NCI-H1694 treated with DMSO at 0.1 percent for 48 hours (cell line): ENCODE measurements at regions not wholly inside any gene's neighbourhood (a gene's known extent, or its start where the extent isn't known, plus 50 kb on each side); places are given as distances from the start of the nearest gene placed in this dataset.
"Not testable (repeated sequence)": the region's sequence is repeated elsewhere in the genome, so short reads cannot be mapped to it uniquely, and the experiment has no call there.

Experiments used
- DNase-seq: peaks from one replicate; lab custom pipeline; 2025; lab: John Stamatoyannopoulos, UW

- no peak for DNase-seq
Measured at GRCh38 chr7:86366946-86367345, 276.8 kb upstream of the GRM3 start.

GRCh38 chr7:86340407-86340806 lies 303.3 kb upstream of the GRM3 start:
- not testable (repeated sequence) for DNase-seq

- no peak for DNase-seq
Measured at GRCh38 chr7:86339051-86339450, 304.7 kb upstream of the GRM3 start.

GRCh38 chr7:86328801-86329433 lies 314.8 kb upstream of the GRM3 start:
- no peak for DNase-seq

- no peak for DNase-seq
Measured at GRCh38 chr7:86326847-86327246, 316.9 kb upstream of the GRM3 start.

GRCh38 chr7:86320889-86321288 lies 322.8 kb upstream of the GRM3 start:
- DNase-seq, result no peak

- DNase-seq, result no peak
Measured at GRCh38 chr7:86320341-86320740, 323.4 kb upstream of the GRM3 start.

GRCh38 chr7:86313842-86314241 lies 329.9 kb upstream of the GRM3 start:
- no peak for DNase-seq

GRCh38 chr7:86301301-86301700 lies 342.4 kb upstream of the GRM3 start:
- no peak for DNase-seq

GRCh38 chr7:86295526-86295925 lies 348.2 kb upstream of the GRM3 start:
- no peak for DNase-seq

GRCh38 chr7:86282014-86282682 lies 361.6 kb upstream of the GRM3 start:
- no peak for DNase-seq

GRCh38 chr7:86280150-86280549 lies 363.6 kb upstream of the GRM3 start:
- DNase-seq, result no peak

GRCh38 chr7:86262781-86263180 lies 380.9 kb upstream of the GRM3 start:
- DNase-seq, result no peak

- no peak for DNase-seq
Measured at GRCh38 chr7:86257894-86258293, 385.8 kb upstream of the GRM3 start.

- DNase-seq, result no peak
Measured at GRCh38 chr7:86252406-86252805, 391.3 kb upstream of the GRM3 start.

GRCh38 chr7:86248977-86249376 lies 394.7 kb upstream of the GRM3 start:
- no peak for DNase-seq

- no peak for DNase-seq
Measured at GRCh38 chr7:86243171-86243570, 400.5 kb upstream of the GRM3 start.

GRCh38 chr7:86226191-86226590 lies 417.5 kb upstream of the GRM3 start:
- DNase-seq, result no peak

GRCh38 chr7:86222806-86223205 lies 420.9 kb upstream of the GRM3 start:
- no peak for DNase-seq

GRCh38 chr7:86214734-86215133 lies 429.0 kb upstream of the GRM3 start:
- no peak for DNase-seq

GRCh38 chr7:86212976-86213375 lies 430.7 kb upstream of the GRM3 start:
- DNase-seq, result no peak

- DNase-seq, result no peak
Measured at GRCh38 chr7:86209036-86209435, 434.7 kb upstream of the GRM3 start.

GRCh38 chr7:86207740-86208139 lies 436.0 kb upstream of the GRM3 start:
- DNase-seq, result no peak

- no peak for DNase-seq
Measured at GRCh38 chr7:86202833-86203232, 440.9 kb upstream of the GRM3 start.
